Cardiac muscle cell (in vitro differentiated cells and primary cell): ENCODE measurements at regions not wholly inside any gene's neighbourhood (a gene's known extent, or its start where the extent isn't known, plus 50 kb on each side); places are given as distances from the start of the nearest gene placed in this dataset.

Experiments
- DNase-seq, 2 donors: peaks; one replicate each; pipeline versions ENCODE4 v3.0.0 to v3.0.0-alpha.2; 2010 to 2017; ENCODE audit warnings: low read depth in 1 of 2, low spot score in 1 of 2
- H3K27ac ChIP-seq: fragments of 200-600 bp; sonication (generic); 2 replicates; pipeline ENCODE4 v1.5.1; 2016
- H3K27me3 ChIP-seq: fragments of 200-600 bp; sonication (generic); 2 replicates; pipeline ENCODE4 v1.6.0; 2016; ENCODE audit warnings: control low read depth
- H3K36me3 ChIP-seq: fragments of 200-600 bp; sonication (generic); 2 replicates; pipeline ENCODE4 v1.5.1; 2016; ENCODE audit warnings: control low read depth
- H3K4me1 ChIP-seq: fragments of 200-600 bp; sonication (generic); 2 replicates; pipeline ENCODE4 v1.8.1; 2017; ENCODE audit warnings: low read depth, mild to moderate bottlenecking, mixed run types
- H3K4me3 ChIP-seq: fragments of 200-600 bp; sonication (generic); 2 replicates; pipeline ENCODE4 v1.5.1; 2016; ENCODE audit warnings: mild to moderate bottlenecking
- H3K9me3 ChIP-seq: fragments of 200-600 bp; sonication (generic); 2 replicates; pipeline ENCODE4 v1.5.1; 2017; ENCODE audit warnings: low read depth, mild to moderate bottlenecking, control low read depth
- TF ChIP-seq, protein P1 (sequence below): IDR thresholded peaks from 2 replicates; pipeline ENCODE4 v1.5.1; 2012; ENCODE audit warnings: low read depth, mild to moderate bottlenecking, low read length

DNA sequence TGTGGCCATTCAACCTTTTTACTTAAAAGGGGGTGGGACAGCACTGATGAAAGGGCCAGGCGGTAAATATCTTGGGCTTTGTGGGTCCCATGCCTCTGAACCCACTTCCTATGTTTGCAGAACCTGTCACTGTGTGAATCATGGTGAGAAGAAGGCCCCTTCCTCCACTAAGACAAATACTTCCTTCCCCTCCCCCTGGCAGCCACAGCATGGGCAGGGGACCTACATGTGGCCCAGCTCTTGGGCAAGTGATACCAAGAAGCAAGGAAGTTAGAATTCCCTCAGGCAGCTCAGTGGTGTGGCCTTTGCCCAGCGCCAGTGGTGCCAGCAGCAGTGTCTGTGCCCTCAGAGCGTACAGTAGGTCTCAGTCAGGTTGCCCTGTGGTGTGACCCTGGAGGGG is 168.6 kb downstream of the TRIM33 start:
- Histone ChIP-seq H3K36me3 (no peaks in the 10 kb centered on the region), H3K9me3 (no peaks in the 10 kb centered on the region), H3K4me3 (no peak overlapping the region), H3K27ac (no peak overlapping the region), H3K27me3 (no peaks in the 10 kb centered on the region), H3K4me1 (no peaks in the 10 kb centered on the region)
- TF ChIP-seq, protein P1, sequence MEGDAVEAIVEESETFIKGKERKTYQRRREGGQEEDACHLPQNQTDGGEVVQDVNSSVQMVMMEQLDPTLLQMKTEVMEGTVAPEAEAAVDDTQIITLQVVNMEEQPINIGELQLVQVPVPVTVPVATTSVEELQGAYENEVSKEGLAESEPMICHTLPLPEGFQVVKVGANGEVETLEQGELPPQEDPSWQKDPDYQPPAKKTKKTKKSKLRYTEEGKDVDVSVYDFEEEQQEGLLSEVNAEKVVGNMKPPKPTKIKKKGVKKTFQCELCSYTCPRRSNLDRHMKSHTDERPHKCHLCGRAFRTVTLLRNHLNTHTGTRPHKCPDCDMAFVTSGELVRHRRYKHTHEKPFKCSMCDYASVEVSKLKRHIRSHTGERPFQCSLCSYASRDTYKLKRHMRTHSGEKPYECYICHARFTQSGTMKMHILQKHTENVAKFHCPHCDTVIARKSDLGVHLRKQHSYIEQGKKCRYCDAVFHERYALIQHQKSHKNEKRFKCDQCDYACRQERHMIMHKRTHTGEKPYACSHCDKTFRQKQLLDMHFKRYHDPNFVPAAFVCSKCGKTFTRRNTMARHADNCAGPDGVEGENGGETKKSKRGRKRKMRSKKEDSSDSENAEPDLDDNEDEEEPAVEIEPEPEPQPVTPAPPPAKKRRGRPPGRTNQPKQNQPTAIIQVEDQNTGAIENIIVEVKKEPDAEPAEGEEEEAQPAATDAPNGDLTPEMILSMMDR: no peak
- DNase-seq: no peak

DNA sequence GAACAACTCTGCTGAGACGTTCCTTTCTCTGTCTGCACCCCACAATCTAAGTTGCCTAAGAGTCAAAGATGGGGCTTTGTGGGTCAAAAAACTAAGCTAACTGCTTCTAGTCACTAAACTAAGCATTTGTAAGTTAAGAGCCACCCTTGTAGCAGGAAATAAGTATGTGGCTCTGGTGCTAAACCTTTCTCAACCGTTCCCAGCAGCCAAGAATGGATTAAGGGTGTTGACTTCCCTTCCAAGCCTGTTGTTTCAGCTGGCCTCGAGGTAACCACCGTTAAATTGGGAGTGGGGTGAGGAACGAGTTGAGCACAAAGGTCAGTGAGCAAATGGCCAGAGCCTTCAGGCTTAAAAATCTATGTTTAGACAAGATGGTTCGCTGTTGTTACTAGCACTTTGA is 169.1 kb downstream of the TRIM33 start:
- no peaks in the 10 kb centered on the region for H3K4me1 ChIP-seq
- no peak overlapping the region for H3K4me3 ChIP-seq
- H3K27me3 ChIP-seq: no peaks in the 10 kb centered on the region
- no peaks in the 10 kb centered on the region for H3K36me3 ChIP-seq
- TF ChIP-seq, protein P1: no peak
- no peaks in the 10 kb centered on the region for H3K9me3 ChIP-seq
- H3K27ac ChIP-seq: no peak overlapping the region
- DNase-seq: no peak

DNA sequence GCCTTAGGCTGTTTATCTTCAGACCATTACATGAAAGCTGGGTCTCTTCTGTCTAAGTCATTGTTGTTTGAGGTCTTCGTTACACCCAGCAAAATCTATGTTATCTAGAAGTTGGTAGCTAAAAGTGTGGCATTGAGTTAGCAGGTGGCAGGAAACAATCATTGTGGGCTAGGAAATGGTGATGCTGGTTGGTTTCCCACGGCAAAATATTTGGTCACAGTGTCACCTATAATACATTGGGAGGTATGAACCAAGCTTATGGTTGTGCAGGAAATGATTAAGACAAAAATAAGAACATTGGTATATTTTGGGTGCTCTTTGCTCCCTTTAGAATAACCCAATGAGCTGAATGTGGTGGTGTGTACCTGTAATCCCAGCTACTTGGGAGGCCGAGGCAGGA is 169.7 kb downstream of the TRIM33 start:
- Histone ChIP-seq H3K9me3 (no peaks in the 10 kb centered on the region), H3K36me3 (no peaks in the 10 kb centered on the region), H3K27ac (no peak overlapping the region), H3K27me3 (no peaks in the 10 kb centered on the region), H3K4me3 (no peak overlapping the region), H3K4me1 (no peaks in the 10 kb centered on the region)
- no peak for DNase-seq
- TF ChIP-seq, protein P1: no peak

DNA sequence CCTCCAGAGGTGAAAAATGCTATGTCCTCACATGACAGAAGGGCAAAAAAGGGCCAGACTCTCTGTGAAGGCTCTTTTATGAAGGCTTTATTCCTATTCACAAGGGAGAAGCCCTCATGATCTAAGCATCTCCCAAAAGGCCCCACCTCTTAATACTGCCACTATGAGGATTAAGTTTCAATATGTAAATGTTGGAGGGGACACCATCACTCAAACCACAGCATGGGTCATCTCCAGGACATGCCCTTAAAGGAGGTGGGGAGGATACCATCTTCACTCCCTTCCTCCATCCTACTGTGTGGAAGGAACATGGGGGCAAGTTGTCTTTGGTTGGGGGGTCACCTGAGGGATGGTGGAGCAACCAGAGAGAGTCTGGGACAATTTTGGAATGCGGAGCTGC is 170.1 kb downstream of the TRIM33 start:
- no peaks in the 10 kb centered on the region for H3K27me3 ChIP-seq
- no peak overlapping the region for H3K4me3 ChIP-seq

DNA sequence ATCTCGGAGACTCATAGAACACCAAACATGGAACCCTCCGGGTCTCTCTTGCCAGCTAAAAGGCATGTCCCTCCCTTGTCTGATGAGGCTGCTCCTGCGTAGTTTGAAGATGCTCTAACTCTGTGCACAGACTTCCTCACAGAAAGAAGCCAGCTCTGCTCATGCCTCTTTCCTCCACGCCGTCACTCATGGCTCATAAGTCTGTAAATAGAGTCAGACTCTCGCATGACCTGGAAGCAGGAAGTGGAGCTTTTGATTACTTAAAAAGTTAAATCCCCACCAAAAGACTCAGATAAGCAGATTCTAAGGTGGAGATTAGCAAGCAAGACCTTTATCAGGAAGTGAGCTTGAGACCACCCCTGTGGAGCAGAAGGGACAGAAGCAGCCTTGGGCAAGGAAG is 171.6 kb downstream of the TRIM33 start:
- H3K27ac ChIP-seq: no peak overlapping the region
- DNase-seq: no peak
- no peak overlapping the region for H3K4me3 ChIP-seq
- no peaks in the 10 kb centered on the region for H3K4me1 ChIP-seq
- TF ChIP-seq, protein P1: no peak
- H3K27me3 ChIP-seq: no peaks in the 10 kb centered on the region
- H3K36me3 ChIP-seq: no peaks in the 10 kb centered on the region
- no peaks in the 10 kb centered on the region for H3K9me3 ChIP-seq

More for the DNA sequence above, 170.1 kb downstream of the TRIM33 start:
- H3K27ac ChIP-seq: no peak overlapping the region
- TF ChIP-seq, protein P1: no peak
- DNase-seq: no peak
- no peaks in the 10 kb centered on the region for H3K9me3 ChIP-seq
- H3K4me1 ChIP-seq: no peaks in the 10 kb centered on the region
- no peaks in the 10 kb centered on the region for H3K36me3 ChIP-seq
